H9 (cell line): ENCODE measurements at regions not wholly inside any gene's neighbourhood (a gene's known extent, or its start where the extent isn't known, plus 50 kb on each side); places are given as distances from the start of the nearest gene placed in this dataset.

Experiments used
- DNase-seq: peaks from one replicate; pipeline ENCODE4 v3.0.0-alpha.2; 2017
- H2AFZ ChIP-seq: one replicate; pipeline ENCODE4 v1.6.1; 2013; ENCODE audit warnings: mild to moderate bottlenecking, low read length, control low read depth, moderate library complexity
- H2AK5ac ChIP-seq: 2 replicates; pipeline ENCODE4 v1.6.1; 2013; ENCODE audit warnings: low read length, control low read depth, mixed read lengths; ENCODE audit not compliant: insufficient read length
- H2BK120ac ChIP-seq: one replicate; pipeline ENCODE4 v1.6.1; 2013; ENCODE audit warnings: low read depth, mild to moderate bottlenecking, low read length, control low read depth, inconsistent platforms; ENCODE audit not compliant: poor library complexity, severe bottlenecking
- H2BK12ac ChIP-seq: 2 replicates; pipeline ENCODE4 v1.6.1; 2013; ENCODE audit warnings: low read length, control low read depth, mixed read lengths, low read depth; ENCODE audit not compliant: insufficient read length
- H2BK15ac ChIP-seq: 2 replicates; pipeline ENCODE4 v1.6.1; 2013; ENCODE audit warnings: low read depth, low read length, control low read depth
- H2BK20ac ChIP-seq: one replicate; pipeline ENCODE4 v1.6.1; 2013; ENCODE audit warnings: low read depth, mild to moderate bottlenecking, low read length, control low read depth, inconsistent platforms; ENCODE audit not compliant: poor library complexity, severe bottlenecking
- H2BK5ac ChIP-seq: 2 replicates; pipeline ENCODE4 v1.6.1; 2013; ENCODE audit warnings: low read length, control low read depth, mixed read lengths; ENCODE audit not compliant: insufficient read length
- H3K14ac ChIP-seq: 2 replicates; pipeline ENCODE4 v1.6.1; 2013; ENCODE audit warnings: low read length, control low read depth; ENCODE audit not compliant: insufficient read depth
- H3K18ac ChIP-seq: 2 replicates; pipeline ENCODE4 v1.6.1; 2013; ENCODE audit warnings: low read depth, mild to moderate bottlenecking, mixed read lengths, low read length, control low read depth; ENCODE audit not compliant: insufficient read length
- H3K23ac ChIP-seq: 2 replicates; pipeline ENCODE4 v1.6.1; 2013; ENCODE audit warnings: low read length, control low read depth, mixed read lengths, low read depth; ENCODE audit not compliant: insufficient read length
- H3K23me2 ChIP-seq: 2 replicates; pipeline ENCODE4 v1.6.1; 2013; ENCODE audit warnings: low read depth, mild to moderate bottlenecking, mixed read lengths, low read length, control low read depth; ENCODE audit not compliant: insufficient read length, poor library complexity, severe bottlenecking
- H3K27ac ChIP-seq: 2 replicates; pipeline ENCODE4 v1.5.1; 2013; ENCODE audit warnings: low read length, control low read depth, mixed read lengths, low read depth; ENCODE audit not compliant: insufficient read length
- H3K27me3 ChIP-seq: 2 replicates; pipeline ENCODE4 v1.6.1; 2013; ENCODE audit warnings: low read length, control low read depth, inconsistent platforms; ENCODE audit not compliant: insufficient read depth
- H3K4ac ChIP-seq: 2 replicates; pipeline ENCODE4 v1.6.1; 2013; ENCODE audit warnings: low read depth, mild to moderate bottlenecking, control low read depth, inconsistent platforms, low read length, moderate library complexity
- H3K4me1 ChIP-seq: 2 replicates; pipeline ENCODE4 v1.6.1; 2013; ENCODE audit warnings: low read length, control low read depth, inconsistent platforms; ENCODE audit not compliant: insufficient read depth
- H3K4me2 ChIP-seq: 2 replicates; pipeline ENCODE4 v1.6.1; 2013; ENCODE audit warnings: low read length, control low read depth, mixed read lengths; ENCODE audit not compliant: insufficient read length, insufficient read depth
- H3K56ac ChIP-seq: 2 replicates; pipeline ENCODE4 v1.6.1; 2013; ENCODE audit warnings: low read depth, mild to moderate bottlenecking, mixed read lengths, low read length, control low read depth; ENCODE audit not compliant: insufficient read length
- H3K79me1 ChIP-seq: 2 replicates; pipeline ENCODE4 v1.6.1; 2013; ENCODE audit warnings: low read depth, mild to moderate bottlenecking, moderate library complexity, low read length, control low read depth, inconsistent platforms; ENCODE audit not compliant: insufficient read depth, poor library complexity, severe bottlenecking
- H3K79me2 ChIP-seq: 2 replicates; pipeline ENCODE4 v1.6.1; 2013; ENCODE audit warnings: low read length, control low read depth, inconsistent platforms; ENCODE audit not compliant: insufficient read depth
- H3K9ac ChIP-seq: 2 replicates; pipeline ENCODE4 v1.6.1; 2013; ENCODE audit warnings: low read length, control low read depth, mixed read lengths; ENCODE audit not compliant: insufficient read length; ENCODE audit errors: extremely low read depth
- H3K9me3 ChIP-seq: one replicate; pipeline ENCODE4 v1.6.1; 2013; ENCODE audit warnings: low read depth, low read length, inconsistent platforms; ENCODE audit not compliant: control insufficient read depth
- H3T11ph ChIP-seq: one replicate; pipeline ENCODE4 v1.6.1; 2013; ENCODE audit warnings: mild to moderate bottlenecking, low read length, control low read depth, inconsistent platforms
- H4K20me1 ChIP-seq: one replicate; pipeline ENCODE4 v1.6.1; 2013; ENCODE audit not compliant: control insufficient read depth, insufficient read length, insufficient read depth
- H4K5ac ChIP-seq: 2 replicates; pipeline ENCODE4 v1.6.1; 2013; ENCODE audit warnings: low read depth, mild to moderate bottlenecking, mixed read lengths, low read length, control low read depth; ENCODE audit not compliant: insufficient read length
- H4K8ac ChIP-seq: replicated peaks from 2 replicates; pipeline ENCODE4 v1.6.1; 2013; ENCODE audit warnings: low read length, control low read depth, mixed read lengths, low read depth; ENCODE audit not compliant: insufficient read length
- H4K91ac ChIP-seq: 2 replicates; pipeline ENCODE4 v1.6.1; 2013; ENCODE audit warnings: low read depth, mild to moderate bottlenecking, moderate library complexity, mixed read lengths, low read length, control low read depth; ENCODE audit not compliant: insufficient read length
- H3K27ac Mint-ChIP-seq, 3 experiments: 2 replicates in 2 of 3; 3 replicates in 1 of 3; pipeline ENCODE4 v1.8.0; 2020 to 2021; ENCODE audit warnings: mixed read lengths in 3 of 3, mild to moderate bottlenecking in 1 of 3, moderate library complexity in 1 of 3
- H3K27me3 Mint-ChIP-seq: 2 replicates; pipeline ENCODE4 v1.8.0; 2021; ENCODE audit warnings: low read depth, mild to moderate bottlenecking, moderate library complexity, mixed read lengths
- H3K36me3 Mint-ChIP-seq, 3 experiments: 2 replicates in 2 of 3; 3 replicates in 1 of 3; pipeline ENCODE4 v1.8.0; 2020 to 2021; ENCODE audit warnings: low read depth in 3 of 3, mixed read lengths in 3 of 3; ENCODE audit not compliant: insufficient read depth in 1 of 3
- H3K4me1 Mint-ChIP-seq, 2 experiments: 2 replicates each; pipeline ENCODE4 v1.8.0; 2020; ENCODE audit warnings: mixed read lengths in 2 of 2
- H3K4me3 Mint-ChIP-seq, 2 experiments: 2 replicates in 1 of 2; 3 replicates in 1 of 2; pipeline ENCODE4 v1.8.0; 2020 to 2021; ENCODE audit warnings: mild to moderate bottlenecking in 2 of 2, mixed read lengths in 2 of 2, moderate library complexity in 1 of 2
- H3K9me3 Mint-ChIP-seq, 2 experiments: 2 replicates in 1 of 2; 3 replicates in 1 of 2; pipeline ENCODE4 v1.8.0; 2020; ENCODE audit warnings: mild to moderate bottlenecking in 2 of 2, mixed read lengths in 2 of 2, moderate library complexity in 1 of 2
- CTCF ChIP-seq: fragments of 200-600 bp; sonication (generic); conservative IDR thresholded peaks from 3 replicates; pipeline ENCODE4 v1.8.0; 2021; ENCODE audit warnings: antibody characterized with exemption, mild to moderate bottlenecking
- WGBS: extraction: QIAGEN DNeasy Blood & Tissue Kit; methylation state at CpG from one replicate; pipeline ENCODE4 v1.1.7; 2013; ENCODE audit warnings: missing lambda C conversion rate, low lambda C conversion rate, mixed read lengths; ENCODE audit not compliant: insufficient read length; ENCODE audit errors: extremely low coverage; 5-methylcytosine and 5-hydroxymethylcytosine counted together

GRCh38 chr5:128913551-128913950, 51.7 kb upstream of the SLC27A6 start:
- H2BK15ac ChIP-seq = no peak overlapping the region
- H4K5ac ChIP-seq = no peak overlapping the region
- no peaks in the 10 kb centered on the region for H3K4me1 ChIP-seq
- no peak overlapping the region for H3K18ac ChIP-seq
- no peak overlapping the region for H3K56ac ChIP-seq
- H3K27me3 ChIP-seq = no peaks in the 10 kb centered on the region
- H3K27ac ChIP-seq = no peak overlapping the region
- no peaks in the 10 kb centered on the region for H4K20me1 ChIP-seq
- H3K4ac ChIP-seq = no peak overlapping the region
- H3K4me2 ChIP-seq = no peak overlapping the region
- no peak overlapping the region for H2BK12ac ChIP-seq
- H3T11ph ChIP-seq = no peak overlapping the region
- Mint-ChIP-seq H3K27ac (no peak overlapping the region), H3K4me3 (no peak overlapping the region), H3K9me3 (no peaks in the 10 kb centered on the region), H3K36me3 (no peaks in the 10 kb centered on the region), H3K4me1 (no peaks in the 10 kb centered on the region), H3K27me3 (no peaks in the 10 kb centered on the region)
- H2AK5ac ChIP-seq = no peak overlapping the region
- H2BK20ac ChIP-seq = no peak overlapping the region
- no CpG with 5 or more reads among the region's 1 CpG for WGBS
- H2BK5ac ChIP-seq = no peak overlapping the region
- H2BK120ac ChIP-seq = no peak overlapping the region
- no peaks in the 10 kb centered on the region for H3K23me2 ChIP-seq
- no peak overlapping the region for H2AFZ ChIP-seq
- H3K79me1 ChIP-seq = no peaks in the 10 kb centered on the region
- H4K91ac ChIP-seq = no peak overlapping the region
- no peak for DNase-seq
- H3K79me2 ChIP-seq = no peaks in the 10 kb centered on the region
- H3K9ac ChIP-seq = no peak overlapping the region
- TF ChIP-seq CTCF = no peak
- H3K9me3 ChIP-seq = no peaks in the 10 kb centered on the region
- H4K8ac ChIP-seq = no peak overlapping the region
- no peak overlapping the region for H3K14ac ChIP-seq
- no peak overlapping the region for H3K23ac ChIP-seq
